ENCODE measurements at regions not wholly inside any gene's neighbourhood (a gene's known extent, or its start where the extent isn't known, plus 50 kb on each side); places are given as distances from the start of the nearest gene placed in this dataset.

DNA sequence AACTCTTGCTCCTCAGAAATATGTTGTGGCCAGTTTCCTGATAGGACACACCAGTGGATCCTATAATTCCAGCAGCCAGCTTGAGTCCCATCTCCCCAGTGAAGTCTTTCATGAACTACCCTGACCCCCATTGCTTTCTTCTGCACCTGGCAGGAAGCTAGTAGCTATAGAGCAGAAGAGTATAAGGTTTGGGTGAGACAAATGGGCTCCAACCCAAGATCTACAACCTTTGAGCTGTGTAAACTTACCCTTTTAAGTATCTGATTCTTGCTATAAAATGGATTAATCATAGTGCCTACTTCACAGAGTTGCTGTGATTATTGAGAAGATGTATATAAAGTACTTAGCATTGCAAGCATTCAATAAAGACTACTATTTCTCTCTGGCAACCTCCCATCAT, 396.9 kb upstream of the CADM1 start:
- TF ChIP-seq, protein P1, sequence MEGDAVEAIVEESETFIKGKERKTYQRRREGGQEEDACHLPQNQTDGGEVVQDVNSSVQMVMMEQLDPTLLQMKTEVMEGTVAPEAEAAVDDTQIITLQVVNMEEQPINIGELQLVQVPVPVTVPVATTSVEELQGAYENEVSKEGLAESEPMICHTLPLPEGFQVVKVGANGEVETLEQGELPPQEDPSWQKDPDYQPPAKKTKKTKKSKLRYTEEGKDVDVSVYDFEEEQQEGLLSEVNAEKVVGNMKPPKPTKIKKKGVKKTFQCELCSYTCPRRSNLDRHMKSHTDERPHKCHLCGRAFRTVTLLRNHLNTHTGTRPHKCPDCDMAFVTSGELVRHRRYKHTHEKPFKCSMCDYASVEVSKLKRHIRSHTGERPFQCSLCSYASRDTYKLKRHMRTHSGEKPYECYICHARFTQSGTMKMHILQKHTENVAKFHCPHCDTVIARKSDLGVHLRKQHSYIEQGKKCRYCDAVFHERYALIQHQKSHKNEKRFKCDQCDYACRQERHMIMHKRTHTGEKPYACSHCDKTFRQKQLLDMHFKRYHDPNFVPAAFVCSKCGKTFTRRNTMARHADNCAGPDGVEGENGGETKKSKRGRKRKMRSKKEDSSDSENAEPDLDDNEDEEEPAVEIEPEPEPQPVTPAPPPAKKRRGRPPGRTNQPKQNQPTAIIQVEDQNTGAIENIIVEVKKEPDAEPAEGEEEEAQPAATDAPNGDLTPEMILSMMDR (IDR thresholded peaks at IDR 0.05): no peak
- TF ChIP-seq POLR2A (IDR thresholded peaks at IDR 0.05): no peak
